HCT116 (cell line): ENCODE measurements at regions not wholly inside any gene's neighbourhood (a gene's known extent, or its start where the extent isn't known, plus 50 kb on each side); places are given as distances from the start of the nearest gene placed in this dataset.
"Not testable (repeated sequence)": the region's sequence is repeated elsewhere in the genome, so short reads cannot be mapped to it uniquely, and the experiment has no call there.

Experiments
- ATAC-seq: fragments of 200-7000 bp; cut with Tn5 transposase; 2 replicates; pipeline ENCODE4 v1.9.1; 2020; ENCODE audit warnings: mild to moderate bottlenecking, moderate library complexity
- BruUV-seq: library from RNA; stranded (reverse); fragments of 400-500 nt; replicated peaks from 2 replicates; lab custom pipeline; 2021; lab: Mats Ljungman, UMichigan
- CTCF ChIA-PET: fragments of 300-600 bp; sonication (Branson Sonifier 250); formaldehyde crosslinking; loops from one replicate; lab custom pipeline; 2021; ENCODE audit warnings: antibody characterized with exemption; lab: Charles Lee
- POLR2A ChIA-PET: fragments of 300-600, 350-600 bp; sonication (Branson Sonifier 250); formaldehyde crosslinking; loops from one replicate; lab custom pipeline; 2021; ENCODE audit warnings: antibody characterized with exemption; lab: Charles Lee
- RAD21 ChIA-PET, 2 experiments: fragments of 300-600 bp; sonication (Branson Sonifier 250); formaldehyde crosslinking; loops; one replicate each; lab custom pipeline; 2023; ENCODE audit warnings: low total read pairs in 2 of 2; ENCODE audit not compliant: uncharacterized antibody in 2 of 2, unreplicated experiment in 2 of 2, low non-redundant PET in 1 of 2; lab: Charles Lee
- DNase-seq: peaks from one replicate; pipeline ENCODE4 v3.0.0-alpha.2; 2010; ENCODE audit warnings: low read depth, low spot score
- H2AFZ ChIP-seq: fragments of 200-600 bp; shearing (Covaris generic), sonication (generic); 2 replicates; pipeline ENCODE4 v1.6.1; 2017; ENCODE audit warnings: low read depth, mixed run types, mixed read lengths, antibody characterized with exemption, low read length; ENCODE audit not compliant: poor library complexity, severe bottlenecking
- H3K27ac ChIP-seq: 2 replicates; pipeline ENCODE4 v1.5.1; 2012; ENCODE audit warnings: low read depth, low read length
- H3K27me3 ChIP-seq: fragments of 200-600 bp; sonication (generic); 2 replicates; pipeline ENCODE4 v1.6.1; 2016; ENCODE audit warnings: mixed run types, low read length, mixed read lengths; ENCODE audit not compliant: insufficient read depth
- H3K36me3 ChIP-seq, 2 experiments: fragments of 200-500 bp in 1 of 2; fragments of 200-600 bp in 1 of 2; sonication (Bioruptor generic) in 1 of 2; sonication (generic) in 1 of 2; 2 replicates each; pipeline versions ENCODE4 v1.5.1 to v1.6.1; 2014 to 2016; ENCODE audit warnings: low read length in 2 of 2, inconsistent platforms in 1 of 2, mixed read lengths in 1 of 2, mixed run types in 1 of 2; ENCODE audit not compliant: insufficient read depth in 2 of 2, control insufficient read depth in 1 of 2
- H3K4me1 ChIP-seq, 2 experiments: fragments of 200-600 bp in 1 of 2; sonication (generic) in 1 of 2; 2 replicates each; pipeline versions ENCODE4 v1.5.1 to v1.6.1; 2012 to 2017; ENCODE audit warnings: low read length in 2 of 2, inconsistent platforms in 1 of 2, mild to moderate bottlenecking in 1 of 2, mixed read lengths in 1 of 2, mixed run types in 1 of 2, moderate library complexity in 1 of 2; ENCODE audit not compliant: insufficient read depth in 2 of 2, control insufficient read depth in 1 of 2
- H3K4me2 ChIP-seq: fragments of 200-600 bp; sonication (generic); 2 replicates; pipeline ENCODE4 v1.6.1; 2017; ENCODE audit warnings: mixed run types, low read length, mixed read lengths
- H3K4me3 ChIP-seq, 2 experiments: fragments of 200-600 bp in 1 of 2; sonication (generic) in 1 of 2; replicated peaks in 1 of 2; 2 replicates each; pipeline ENCODE4 v1.5.1; 2011 to 2016; ENCODE audit warnings: low read length in 2 of 2, control low read depth in 1 of 2, low read depth in 1 of 2, mild to moderate bottlenecking in 1 of 2, mixed read lengths in 1 of 2, mixed run types in 1 of 2
- H3K79me2 ChIP-seq: fragments of 200-600 bp; sonication (generic); 2 replicates; pipeline ENCODE4 v1.6.1; 2017; ENCODE audit warnings: mild to moderate bottlenecking, mixed run types, low read length, moderate library complexity, mixed read lengths; ENCODE audit not compliant: insufficient read depth
- H3K9ac ChIP-seq: fragments of 200-600 bp; sonication (generic); 2 replicates; pipeline ENCODE4 v1.6.1; 2016; ENCODE audit warnings: low read length, mixed read lengths
- H3K9me2 ChIP-seq: fragments of 200-600 bp; sonication (generic), shearing (Covaris generic); 2 replicates; pipeline ENCODE4 v1.6.1; 2017; ENCODE audit warnings: mixed run types, mild to moderate bottlenecking, moderate library complexity; ENCODE audit not compliant: insufficient read depth
- H3K9me3 ChIP-seq, 2 experiments: fragments of 200-500 bp in 1 of 2; fragments of 200-600 bp in 1 of 2; sonication (Bioruptor generic) in 1 of 2; sonication (generic) in 1 of 2; 2 replicates each; pipeline ENCODE4 v1.6.1; 2014 to 2017; ENCODE audit warnings: low read length in 2 of 2, mixed read lengths in 2 of 2, inconsistent platforms in 1 of 2, low read depth in 1 of 2, mild to moderate bottlenecking in 1 of 2, mixed run types in 1 of 2, moderate library complexity in 1 of 2; ENCODE audit not compliant: control insufficient read depth in 1 of 2, insufficient read depth in 1 of 2
- H4K20me1 ChIP-seq: fragments of 200-600 bp; sonication (generic), shearing (Covaris generic); 2 replicates; pipeline ENCODE4 v1.6.1; 2017; ENCODE audit warnings: mixed run types, mild to moderate bottlenecking, moderate library complexity; ENCODE audit not compliant: insufficient read depth
- EZH2 ChIP-seq: fragments of 200-600 bp; sonication (generic); IDR thresholded peaks from 2 replicates; pipeline ENCODE4 v1.6.1; 2017; ENCODE audit warnings: antibody characterized with exemption, mixed run types
- TCF7L2 ChIP-seq: IDR thresholded peaks from 2 replicates; pipeline ENCODE4 v1.7.0; 2011; ENCODE audit warnings: borderline replicate concordance, inconsistent platforms; ENCODE audit not compliant: insufficient read depth, insufficient read length; ENCODE audit errors: extremely low read depth
- intact Hi-C: fragments of 100-400 bp; cut with micrococcal nuclease; formaldehyde crosslinking; loops from 2 replicates; pipeline ENCODE4 v1.10.0; 2022
- TF ChIP-seq, protein P1 (sequence below), 3 experiments: fragments of 200-600 bp in 1 of 3; sonication (generic) in 1 of 3; IDR thresholded peaks in 2 of 3; conservative IDR thresholded peaks in 1 of 3; 2 replicates each; pipeline ENCODE4 v1.5.1; 2012 to 2017; ENCODE audit warnings: low read depth in 2 of 3, low read length in 2 of 3, antibody characterized with exemption in 1 of 3, borderline replicate concordance in 1 of 3, control low read depth in 1 of 3, mild to moderate bottlenecking in 1 of 3, mixed read lengths in 1 of 3, mixed run types in 1 of 3, moderate library complexity in 1 of 3; ENCODE audit not compliant: insufficient read depth in 1 of 3

DNA sequence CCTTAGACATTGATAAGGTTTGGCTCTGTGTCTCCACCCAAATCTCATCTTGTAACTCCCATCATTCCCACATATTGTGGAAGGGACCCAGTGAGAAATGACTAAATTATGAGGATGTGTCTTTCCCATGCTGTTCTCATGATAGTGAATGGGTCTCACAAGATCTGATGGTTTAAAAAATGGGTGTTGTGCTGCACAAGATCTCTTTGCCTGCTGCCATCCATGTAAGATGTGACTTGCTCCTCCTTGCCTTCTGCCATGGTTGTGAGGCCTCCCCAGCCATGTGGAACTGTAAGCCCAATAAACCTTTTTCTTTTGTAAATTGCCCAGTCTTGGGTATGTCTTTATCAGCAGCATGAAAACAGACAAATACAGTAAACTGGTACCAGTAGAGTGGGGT lies 206.1 kb upstream of the KCND2 start:
- H3K27ac ChIP-seq, H3K4me3 ChIP-seq, H4K20me1 ChIP-seq, H3K36me3 ChIP-seq, intact Hi-C loops, POLR2A ChIA-PET, H3K27me3 ChIP-seq, H3K4me1 ChIP-seq, H3K9ac ChIP-seq, H3K9me2 ChIP-seq, CTCF ChIA-PET, H3K4me2 ChIP-seq, RAD21 ChIA-PET, DNase-seq, BruUV-seq, ATAC-seq, H3K9me3 ChIP-seq, H3K79me2 ChIP-seq, H2AFZ ChIP-seq: not testable (repeated sequence)

DNA sequence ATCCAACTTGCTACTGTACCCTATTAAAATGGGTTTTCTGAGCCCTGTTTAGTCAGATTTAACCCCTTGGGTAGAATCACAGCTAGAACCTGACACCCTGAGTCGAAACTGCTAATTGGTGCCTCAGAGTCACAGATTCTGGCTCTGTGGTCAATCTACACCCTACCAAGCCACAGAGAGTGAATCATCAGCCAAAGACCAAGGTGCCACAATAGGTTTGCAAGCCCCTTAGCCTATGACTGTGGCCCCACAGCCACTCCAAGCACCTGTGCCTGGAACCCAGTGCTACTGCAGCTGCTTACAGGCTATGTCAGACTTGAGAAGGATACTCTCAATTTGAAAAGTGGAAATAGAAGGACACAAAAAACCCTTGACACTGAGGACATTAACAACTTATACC lies 202.8 kb upstream of the KCND2 start:
- H3K9ac ChIP-seq = no peak overlapping the region

More for the DNA sequence above, 202.8 kb upstream of the KCND2 start:
- Histone ChIP-seq H3K79me2 (no peaks in the 10 kb centered on the region), H3K36me3 (no peaks in the 10 kb centered on the region), H3K9me2 (no peaks in the 10 kb centered on the region), H4K20me1 (no peaks in the 10 kb centered on the region), H3K9me3 (no peaks in the 10 kb centered on the region), H3K27ac (no peak overlapping the region), H3K27me3 (no peaks in the 10 kb centered on the region), H3K4me2 (no peak overlapping the region), H2AFZ (no peak overlapping the region), H3K4me1 (no peaks in the 10 kb centered on the region), H3K4me3 (no peak overlapping the region)
- no peak for ATAC-seq
- POLR2A ChIA-PET = no interaction called here
- TF ChIP-seq EZH2 = no peak
- TF ChIP-seq TCF7L2 = no peak
- TF ChIP-seq, protein P1, sequence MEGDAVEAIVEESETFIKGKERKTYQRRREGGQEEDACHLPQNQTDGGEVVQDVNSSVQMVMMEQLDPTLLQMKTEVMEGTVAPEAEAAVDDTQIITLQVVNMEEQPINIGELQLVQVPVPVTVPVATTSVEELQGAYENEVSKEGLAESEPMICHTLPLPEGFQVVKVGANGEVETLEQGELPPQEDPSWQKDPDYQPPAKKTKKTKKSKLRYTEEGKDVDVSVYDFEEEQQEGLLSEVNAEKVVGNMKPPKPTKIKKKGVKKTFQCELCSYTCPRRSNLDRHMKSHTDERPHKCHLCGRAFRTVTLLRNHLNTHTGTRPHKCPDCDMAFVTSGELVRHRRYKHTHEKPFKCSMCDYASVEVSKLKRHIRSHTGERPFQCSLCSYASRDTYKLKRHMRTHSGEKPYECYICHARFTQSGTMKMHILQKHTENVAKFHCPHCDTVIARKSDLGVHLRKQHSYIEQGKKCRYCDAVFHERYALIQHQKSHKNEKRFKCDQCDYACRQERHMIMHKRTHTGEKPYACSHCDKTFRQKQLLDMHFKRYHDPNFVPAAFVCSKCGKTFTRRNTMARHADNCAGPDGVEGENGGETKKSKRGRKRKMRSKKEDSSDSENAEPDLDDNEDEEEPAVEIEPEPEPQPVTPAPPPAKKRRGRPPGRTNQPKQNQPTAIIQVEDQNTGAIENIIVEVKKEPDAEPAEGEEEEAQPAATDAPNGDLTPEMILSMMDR (IDR thresholded peaks at IDR 0.05 in 2 of 3, conservative IDR thresholded peaks at IDR 0.05 in 1 of 3; ENCODE audit: borderline replicate concordance in 1 of 3, insufficient read depth in 1 of 3, low read depth in 2 of 3, low read length in 2 of 3) = no peak
- CTCF ChIA-PET = no interaction called here
- intact Hi-C loops = no loop called here
- DNase-seq = no peak
- BruUV-seq = no TSS peak
- RAD21 ChIA-PET = no interaction called here
